Calu3 (cell line): ENCODE measurements at regions not wholly inside any gene's neighbourhood (a gene's known extent, or its start where the extent isn't known, plus 50 kb on each side); places are given as distances from the start of the nearest gene placed in this dataset.

Experiments
- BruUV-seq: library from RNA; stranded (reverse); fragments of 400-500 nt; replicated peaks from 2 replicates; lab custom pipeline; 2021; lab: Mats Ljungman, UMichigan
- CTCF ChIA-PET: fragments of 300-600 bp; sonication (Branson Sonifier 250); formaldehyde crosslinking; loops from one replicate; lab custom pipeline; 2022; ENCODE audit warnings: antibody characterized with exemption; lab: Charles Lee
- DNase-seq: peaks from one replicate; pipeline ENCODE4 v3.0.0; 2022
- H3K27ac Mint-ChIP-seq: one replicate; pipeline ENCODE4 v1.8.0; 2022; ENCODE audit warnings: mixed read lengths; ENCODE audit not compliant: unreplicated experiment
- H3K27me3 Mint-ChIP-seq: one replicate; pipeline ENCODE4 v1.8.0; 2022; ENCODE audit warnings: mixed read lengths; ENCODE audit not compliant: unreplicated experiment
- H3K36me3 Mint-ChIP-seq: one replicate; pipeline ENCODE4 v1.8.0; 2022; ENCODE audit warnings: mild to moderate bottlenecking, moderate library complexity, mixed read lengths; ENCODE audit not compliant: insufficient read depth, unreplicated experiment
- H3K4me1 Mint-ChIP-seq: one replicate; pipeline ENCODE4 v1.8.0; 2022; ENCODE audit warnings: mild to moderate bottlenecking, low read depth, mixed read lengths; ENCODE audit not compliant: unreplicated experiment
- H3K4me3 Mint-ChIP-seq: one replicate; pipeline ENCODE4 v1.8.0; 2022; ENCODE audit warnings: mild to moderate bottlenecking, low read depth, moderate library complexity, mixed read lengths; ENCODE audit not compliant: unreplicated experiment
- H3K9me3 Mint-ChIP-seq: one replicate; pipeline ENCODE4 v1.8.0; 2022; ENCODE audit warnings: low read depth, mixed read lengths; ENCODE audit not compliant: unreplicated experiment
- intact Hi-C: fragments of 100-400 bp; cut with micrococcal nuclease; formaldehyde crosslinking; loops from one replicate; pipeline ENCODE4 v1.10.0; 2022; ENCODE audit not compliant: unreplicated experiment
- TF ChIP-seq, protein P1 (sequence below): fragments of 200-600 bp; IDR thresholded peaks from one replicate; pipeline ENCODE4 v1.8.0; 2022; ENCODE audit warnings: antibody characterized with exemption; ENCODE audit not compliant: unreplicated experiment

DNA sequence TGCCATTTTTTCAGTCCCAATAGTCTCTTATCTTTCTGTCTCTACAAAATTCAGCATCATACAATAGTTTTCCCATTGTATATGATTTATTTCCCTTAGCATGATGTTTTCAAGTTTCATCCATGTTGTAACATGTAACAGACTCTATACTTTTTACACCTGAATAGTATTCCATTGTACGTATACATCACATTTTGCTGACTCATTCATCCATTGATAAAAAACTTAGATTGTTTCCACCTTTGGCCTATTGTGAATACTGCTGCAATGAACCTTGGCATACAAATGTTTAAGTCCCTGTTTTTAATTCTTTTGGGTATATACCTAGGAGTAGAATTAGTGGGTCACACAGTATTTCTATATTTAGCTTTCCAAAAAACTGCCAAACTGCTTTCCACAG, 349.3 kb upstream of the CDH2 start:
- no TSS peak for BruUV-seq
- no peak for DNase-seq
- TF ChIP-seq, protein P1, sequence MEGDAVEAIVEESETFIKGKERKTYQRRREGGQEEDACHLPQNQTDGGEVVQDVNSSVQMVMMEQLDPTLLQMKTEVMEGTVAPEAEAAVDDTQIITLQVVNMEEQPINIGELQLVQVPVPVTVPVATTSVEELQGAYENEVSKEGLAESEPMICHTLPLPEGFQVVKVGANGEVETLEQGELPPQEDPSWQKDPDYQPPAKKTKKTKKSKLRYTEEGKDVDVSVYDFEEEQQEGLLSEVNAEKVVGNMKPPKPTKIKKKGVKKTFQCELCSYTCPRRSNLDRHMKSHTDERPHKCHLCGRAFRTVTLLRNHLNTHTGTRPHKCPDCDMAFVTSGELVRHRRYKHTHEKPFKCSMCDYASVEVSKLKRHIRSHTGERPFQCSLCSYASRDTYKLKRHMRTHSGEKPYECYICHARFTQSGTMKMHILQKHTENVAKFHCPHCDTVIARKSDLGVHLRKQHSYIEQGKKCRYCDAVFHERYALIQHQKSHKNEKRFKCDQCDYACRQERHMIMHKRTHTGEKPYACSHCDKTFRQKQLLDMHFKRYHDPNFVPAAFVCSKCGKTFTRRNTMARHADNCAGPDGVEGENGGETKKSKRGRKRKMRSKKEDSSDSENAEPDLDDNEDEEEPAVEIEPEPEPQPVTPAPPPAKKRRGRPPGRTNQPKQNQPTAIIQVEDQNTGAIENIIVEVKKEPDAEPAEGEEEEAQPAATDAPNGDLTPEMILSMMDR = no peak
- intact Hi-C loops = no loop called here
- Mint-ChIP-seq H3K36me3 (no peaks in the 10 kb centered on the region), H3K4me3 (no peak overlapping the region), H3K9me3 (no peaks in the 10 kb centered on the region), H3K27ac (no peak overlapping the region), H3K4me1 (no peaks in the 10 kb centered on the region), H3K27me3 (no peaks in the 10 kb centered on the region)
- CTCF ChIA-PET = no interaction called here

DNA sequence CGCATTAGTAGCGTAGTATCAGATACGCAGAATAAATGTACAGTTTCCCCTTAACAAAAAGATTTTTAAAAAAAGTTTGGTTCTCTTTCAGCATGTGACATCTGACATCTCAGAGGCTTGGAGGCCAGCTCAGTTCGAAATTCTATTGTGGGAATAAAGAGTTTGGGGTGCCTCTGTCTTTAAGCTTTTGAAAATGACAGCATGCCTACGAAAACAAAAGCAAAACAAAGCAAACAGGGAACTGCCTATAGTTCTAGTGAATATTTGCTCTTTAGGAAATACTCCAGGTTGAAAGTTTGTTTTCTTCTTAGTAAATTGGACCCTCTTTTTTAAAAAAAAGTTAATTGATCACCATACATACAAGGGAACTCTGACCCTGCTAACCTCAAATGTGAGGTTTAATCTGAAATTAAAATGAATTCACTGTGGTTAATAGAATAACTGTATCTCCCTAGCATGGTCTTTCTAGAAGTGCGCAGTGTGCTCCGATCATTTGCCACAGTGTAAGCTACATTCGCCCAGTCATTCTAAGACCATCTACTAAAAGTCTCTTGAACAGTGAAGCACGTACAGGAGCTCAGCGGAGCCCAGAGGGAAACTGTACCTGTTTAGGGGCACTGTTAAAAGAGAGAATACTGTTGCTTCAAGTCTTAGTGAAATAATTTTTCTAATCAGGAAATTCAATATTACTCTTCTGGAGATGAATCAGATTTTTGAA, 347.0 kb upstream of the CDH2 start:
- intact Hi-C loops = no loop called here
- H3K36me3 Mint-ChIP-seq = no peaks in the 10 kb centered on the region
- no peak overlapping the region for H3K27ac Mint-ChIP-seq
- H3K4me1 Mint-ChIP-seq = no peaks in the 10 kb centered on the region
- no peak overlapping the region for H3K4me3 Mint-ChIP-seq
- H3K27me3 Mint-ChIP-seq = no peaks in the 10 kb centered on the region
- CTCF ChIA-PET = no interaction called here
- BruUV-seq = no TSS peak
- TF ChIP-seq, protein P1 = no peak
- DNase-seq = no peak
- no peaks in the 10 kb centered on the region for H3K9me3 Mint-ChIP-seq

DNA sequence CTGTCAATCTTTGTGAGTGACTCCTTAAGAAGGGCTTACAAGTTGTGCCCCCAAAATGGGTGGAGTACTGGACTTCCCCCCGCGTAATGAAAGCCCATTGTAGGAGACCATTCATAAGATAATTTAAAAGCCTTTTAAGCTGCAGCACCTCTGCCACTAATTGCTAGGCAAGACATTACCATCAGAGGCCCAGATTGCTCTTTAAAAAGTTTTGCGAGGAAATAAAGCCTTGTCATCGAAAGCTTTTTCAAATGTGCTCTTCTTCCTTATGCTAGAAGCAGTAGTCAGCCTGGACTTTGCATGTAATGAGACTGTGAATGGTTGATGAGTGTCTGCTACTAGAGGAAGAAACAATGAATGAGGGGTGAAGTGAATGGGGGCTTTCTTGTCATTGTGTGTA, 345.3 kb upstream of the CDH2 start:
- no peaks in the 10 kb centered on the region for H3K36me3 Mint-ChIP-seq
- no peak overlapping the region for H3K4me3 Mint-ChIP-seq
- no TSS peak for BruUV-seq
- TF ChIP-seq, protein P1 = no peak
- CTCF ChIA-PET = no interaction called here
- intact Hi-C loops = no loop called here
- no peak for DNase-seq
- H3K9me3 Mint-ChIP-seq = no peaks in the 10 kb centered on the region
- no peaks in the 10 kb centered on the region for H3K27me3 Mint-ChIP-seq
- no peak overlapping the region for H3K27ac Mint-ChIP-seq
- no peaks in the 10 kb centered on the region for H3K4me1 Mint-ChIP-seq

DNA sequence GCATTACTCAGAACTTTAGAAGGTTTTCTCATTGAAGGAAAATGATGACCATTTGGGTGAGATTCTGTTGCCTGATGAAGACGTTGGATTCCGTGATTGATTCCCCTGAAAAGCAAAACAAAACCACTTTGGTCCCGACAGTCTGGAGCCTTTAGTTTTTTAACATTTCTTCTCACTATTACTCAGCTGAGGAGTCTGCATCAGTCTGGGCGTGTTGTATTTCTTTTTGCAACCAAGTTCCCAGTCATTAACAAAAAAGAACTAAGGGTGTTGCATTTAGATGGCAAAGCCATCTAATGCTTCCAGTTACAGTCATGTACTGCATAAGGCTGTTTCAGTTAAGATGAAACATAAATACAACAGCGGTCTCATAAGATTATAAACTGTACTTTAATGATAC, 343.1 kb upstream of the CDH2 start:
- DNase-seq = no peak
- intact Hi-C loops = no loop called here
- Mint-ChIP-seq H3K27ac (no peak overlapping the region), H3K4me1 (peaks cover 3% of the 10 kb centered on the region), H3K27me3 (no peaks in the 10 kb centered on the region), H3K9me3 (no peaks in the 10 kb centered on the region), H3K4me3 (no peak overlapping the region), H3K36me3 (no peaks in the 10 kb centered on the region)
- TF ChIP-seq, protein P1 = no peak
- CTCF ChIA-PET = no interaction called here
- no TSS peak for BruUV-seq
